ENCODE measurements at regions not wholly inside any gene's neighbourhood (a gene's known extent, or its start where the extent isn't known, plus 50 kb on each side); places are given as distances from the start of the nearest gene placed in this dataset.

DNA sequence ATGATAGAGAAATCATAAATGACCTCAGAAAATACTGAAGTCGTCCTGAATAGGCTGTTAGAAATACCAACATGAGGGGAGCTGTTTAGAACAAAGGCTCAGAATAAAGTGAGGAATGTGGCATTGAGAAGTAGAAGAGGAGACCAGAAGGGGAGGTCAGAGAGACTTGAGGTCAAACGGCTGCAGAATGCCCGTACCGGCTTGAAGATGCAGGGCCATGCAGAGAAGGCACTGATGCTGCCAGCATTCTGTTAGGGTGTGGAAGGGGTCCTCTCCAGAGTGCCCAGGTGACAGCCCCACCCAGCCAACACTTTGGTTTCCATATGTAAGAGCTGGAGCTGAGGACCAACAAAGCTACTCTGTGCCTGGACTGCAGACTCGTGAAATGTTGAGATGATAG, 570.9 kb downstream of the CDH26 start:
- no peak for DNase-seq

GRCh38 chr20:60535211-60535610, 577.0 kb downstream of the CDH26 start:
- no peak for DNase-seq

DNA sequence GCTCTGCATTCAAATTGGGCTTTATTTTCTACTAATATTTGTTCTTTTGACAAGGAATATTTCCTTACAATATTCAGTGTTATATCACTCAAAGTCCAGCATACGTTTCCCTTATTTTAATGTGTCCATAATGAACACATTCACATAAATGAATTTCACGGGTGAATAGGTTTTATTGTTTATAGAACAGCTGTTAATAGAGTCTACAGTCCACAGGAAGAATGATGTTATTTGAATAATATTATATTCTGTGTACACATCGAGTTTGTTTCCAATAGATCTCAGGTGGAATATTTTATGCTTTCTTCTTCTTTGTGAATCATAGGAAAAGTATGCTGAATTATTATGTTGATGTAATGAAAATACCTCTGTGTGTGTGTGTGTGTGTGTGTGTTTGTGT, 582.4 kb downstream of the CDH26 start:
- DNase-seq: peak; percentile 60

- no peak for DNase-seq
Observed at GRCh38 chr20:60541991-60542390, 583.8 kb downstream of the CDH26 start.

GRCh38 chr20:60543598-60543997, 585.4 kb downstream of the CDH26 start:
- no peak for DNase-seq

- DNase-seq: no peak
Observed at GRCh38 chr20:60553095-60553494, 594.9 kb downstream of the CDH26 start.

GRCh38 chr20:60558486-60558885, 600.3 kb downstream of the CDH26 start:
- no peak for DNase-seq

DNA sequence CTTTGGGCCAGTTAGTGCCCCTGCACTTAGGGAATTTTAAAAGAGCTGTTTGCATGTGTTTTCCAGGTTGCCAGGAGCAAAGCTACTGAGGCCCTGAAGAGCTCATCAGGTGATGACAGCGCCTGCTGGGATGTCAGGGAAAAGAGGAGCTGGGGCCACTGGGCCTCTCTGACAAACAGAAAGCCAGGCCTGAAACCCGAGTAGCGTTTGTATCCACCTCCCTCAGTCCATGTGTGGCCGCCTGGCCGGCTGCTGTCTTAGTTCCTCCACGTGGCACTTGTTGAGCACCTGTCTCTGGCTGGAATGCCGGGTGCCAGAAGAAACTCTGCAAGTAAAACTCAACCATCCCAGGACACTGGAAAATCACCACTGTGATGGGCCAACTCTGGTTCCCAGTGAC, 601.2 kb downstream of the CDH26 start:
- peak; percentile 50 for DNase-seq

DNA sequence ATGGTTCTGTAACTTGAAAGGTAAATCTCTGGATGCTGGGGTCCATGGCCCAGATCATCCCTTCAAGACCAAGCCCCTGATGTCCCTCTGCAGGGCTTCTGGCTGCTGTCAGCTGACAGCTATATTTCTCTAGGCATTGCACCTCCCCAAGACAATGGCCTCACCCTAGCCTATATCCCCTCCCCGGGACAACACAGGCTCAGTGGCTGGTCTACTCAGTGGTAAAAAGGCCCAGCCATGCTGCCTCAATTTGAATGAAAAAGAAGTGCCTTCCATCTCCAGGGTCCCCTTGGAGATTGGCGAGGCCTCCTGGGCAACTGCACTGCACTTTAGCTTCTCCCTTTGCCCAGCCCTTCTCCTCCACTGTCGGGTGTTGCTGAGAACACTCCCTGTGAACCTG, 602.8 kb downstream of the CDH26 start:
- DNase-seq: no peak

DNA sequence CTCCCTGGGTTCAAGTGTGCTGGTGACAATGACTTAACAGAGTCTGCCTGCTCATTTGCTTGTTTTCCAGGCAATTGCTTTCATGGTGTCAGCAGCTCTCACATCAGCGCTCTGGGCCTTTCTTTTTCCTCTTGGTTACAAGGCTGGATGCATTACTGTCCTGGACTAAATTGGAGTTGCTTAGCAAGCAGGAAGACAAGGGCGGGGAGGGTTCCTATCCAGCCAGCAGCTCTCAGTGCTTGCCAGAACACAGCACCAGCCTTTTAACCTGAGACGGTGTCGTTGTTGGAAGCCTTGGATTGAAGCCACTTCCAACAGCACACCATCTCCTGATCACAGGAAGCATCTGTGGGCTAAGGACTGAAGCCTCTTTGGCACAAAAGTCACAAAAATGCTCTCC, 606.9 kb downstream of the CDH26 start:
- DNase-seq: no peak

GRCh38 chr20:60565551-60565950, 607.3 kb downstream of the CDH26 start:
- DNase-seq: no peak

DNA sequence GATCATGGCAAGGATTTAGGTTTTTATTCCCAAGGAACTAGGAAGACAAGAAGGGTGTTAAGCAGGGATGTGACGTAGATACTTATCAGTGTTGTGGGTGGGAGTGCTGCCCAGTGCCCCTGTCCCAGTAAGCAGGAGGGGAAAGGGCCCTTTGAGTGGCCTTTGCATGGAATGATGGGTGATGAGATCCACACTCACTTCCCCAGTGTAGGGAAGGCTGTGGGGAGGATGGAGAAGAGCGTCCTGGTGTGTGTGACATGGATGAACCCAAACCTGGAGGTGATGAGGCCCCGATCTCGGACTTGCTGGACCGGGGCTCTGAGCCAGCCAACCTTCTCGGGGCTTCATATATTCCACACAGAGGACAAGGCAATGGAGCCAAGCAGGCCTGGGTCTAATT, 610.9 kb downstream of the CDH26 start:
- no peak for DNase-seq

DNA sequence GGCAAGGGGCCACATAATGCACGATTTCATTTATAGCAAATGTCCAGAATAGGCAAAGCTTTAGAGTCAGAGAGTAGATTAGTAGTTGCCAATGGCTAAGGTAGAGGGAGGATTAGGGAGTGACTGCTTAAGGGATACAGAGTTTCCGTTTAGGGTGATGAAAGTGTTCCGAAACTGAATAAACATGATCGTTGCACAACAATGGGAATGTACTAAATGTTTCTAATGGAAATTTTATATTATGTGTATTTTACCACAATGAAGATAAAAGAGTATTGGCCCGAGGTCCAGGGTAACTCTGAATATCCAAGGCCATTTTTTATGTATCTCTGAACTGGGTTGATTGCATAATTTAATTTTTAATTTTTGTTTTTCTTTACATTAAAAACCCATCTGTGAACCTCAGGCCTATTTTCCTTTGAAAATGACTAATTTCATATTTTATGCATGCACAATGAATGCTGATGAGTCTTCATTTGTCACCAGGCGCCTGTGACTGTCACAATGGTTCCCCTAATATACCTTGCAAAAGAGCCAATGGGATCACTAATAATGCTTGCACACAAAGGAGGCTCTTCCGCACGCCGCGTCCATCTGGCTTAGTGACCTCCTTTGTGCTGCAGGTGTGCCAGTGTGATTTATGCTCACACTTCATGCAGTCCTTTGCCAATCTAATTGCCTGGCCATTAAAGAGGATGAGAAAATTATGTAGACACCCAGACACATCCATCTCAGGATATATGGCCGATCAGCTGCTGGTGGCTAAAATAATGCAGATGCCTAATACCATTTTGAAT, 612.5 kb downstream of the CDH26 start:
- no peak for DNase-seq

GRCh38 chr20:60573003-60573680, 614.9 kb downstream of the CDH26 start:
- DNase-seq: no peak

GRCh38 chr20:60576236-60576635, 618.0 kb downstream of the CDH26 start:
- DNase-seq: no peak

DNA sequence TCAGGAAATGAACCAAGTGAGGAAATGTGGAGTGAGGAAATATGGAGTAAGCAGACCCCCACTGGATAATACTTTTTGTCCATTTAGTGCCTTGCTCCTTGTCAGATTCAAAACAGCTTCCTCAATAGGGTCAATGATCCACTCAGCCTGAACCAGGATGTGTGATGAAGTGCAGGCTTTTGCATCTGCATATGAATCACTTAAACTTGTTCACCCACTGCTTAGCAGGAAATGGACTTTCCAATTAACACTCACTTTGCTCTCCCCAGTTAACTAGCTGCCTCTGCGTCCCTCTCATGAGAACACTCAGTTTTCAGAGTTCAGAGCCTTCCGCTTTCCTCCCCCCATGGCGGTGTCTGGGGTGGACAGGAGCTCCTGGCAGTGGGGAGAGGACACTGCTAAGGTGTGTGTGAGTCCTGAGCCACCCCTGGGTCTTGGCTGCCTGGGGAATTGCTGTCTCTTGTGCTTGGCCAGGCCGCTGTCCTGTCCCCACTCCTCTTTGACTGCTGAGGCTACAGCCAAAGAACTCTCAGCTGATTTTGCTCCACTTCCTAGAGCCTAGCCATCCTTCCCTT, 621.8 kb downstream of the CDH26 start:
- DNase-seq: no peak

GRCh38 chr20:60581606-60582115, 623.4 kb downstream of the CDH26 start:
- no peak for DNase-seq

DNA sequence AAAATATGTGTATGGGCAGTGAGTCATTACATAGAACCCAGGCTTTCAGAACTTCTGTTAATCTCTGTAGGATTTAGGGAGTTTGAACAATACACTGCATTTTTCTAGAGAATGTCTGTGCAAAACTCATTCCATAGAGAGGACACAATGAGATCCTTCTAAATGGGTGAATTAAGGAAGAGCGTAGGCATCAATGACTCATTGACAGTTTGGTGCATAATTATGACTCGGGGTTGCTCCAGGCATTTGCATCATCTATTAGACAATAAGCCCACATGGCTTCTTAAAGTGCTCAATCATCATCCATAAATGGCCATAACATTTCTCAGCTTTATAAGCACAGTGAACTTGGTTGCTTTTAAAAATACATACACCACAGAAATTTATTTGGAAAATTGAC, 625.5 kb downstream of the CDH26 start:
- DNase-seq: no peak

GRCh38 chr20:60584221-60584620, 626.0 kb downstream of the CDH26 start:
- no peak for DNase-seq

DNA sequence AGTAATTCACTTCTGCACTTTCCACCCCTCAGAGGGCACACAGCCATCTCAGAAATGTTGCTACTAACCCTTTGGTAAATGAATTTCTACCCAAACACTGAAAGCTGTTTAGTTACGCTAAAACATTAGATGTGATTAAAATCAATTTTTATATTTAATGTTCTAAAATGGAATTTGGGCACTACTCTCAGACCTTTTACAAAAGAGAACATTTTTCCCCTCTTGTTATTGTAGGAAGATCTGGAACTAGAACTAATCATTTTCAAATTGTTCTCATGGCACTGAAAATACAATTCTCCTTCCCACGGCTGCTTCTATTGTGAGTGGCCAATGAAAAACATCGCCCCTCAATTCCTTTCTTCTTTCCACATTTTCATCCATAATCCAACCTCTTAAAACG, 627.4 kb downstream of the CDH26 start:
- no peak for DNase-seq

DNA sequence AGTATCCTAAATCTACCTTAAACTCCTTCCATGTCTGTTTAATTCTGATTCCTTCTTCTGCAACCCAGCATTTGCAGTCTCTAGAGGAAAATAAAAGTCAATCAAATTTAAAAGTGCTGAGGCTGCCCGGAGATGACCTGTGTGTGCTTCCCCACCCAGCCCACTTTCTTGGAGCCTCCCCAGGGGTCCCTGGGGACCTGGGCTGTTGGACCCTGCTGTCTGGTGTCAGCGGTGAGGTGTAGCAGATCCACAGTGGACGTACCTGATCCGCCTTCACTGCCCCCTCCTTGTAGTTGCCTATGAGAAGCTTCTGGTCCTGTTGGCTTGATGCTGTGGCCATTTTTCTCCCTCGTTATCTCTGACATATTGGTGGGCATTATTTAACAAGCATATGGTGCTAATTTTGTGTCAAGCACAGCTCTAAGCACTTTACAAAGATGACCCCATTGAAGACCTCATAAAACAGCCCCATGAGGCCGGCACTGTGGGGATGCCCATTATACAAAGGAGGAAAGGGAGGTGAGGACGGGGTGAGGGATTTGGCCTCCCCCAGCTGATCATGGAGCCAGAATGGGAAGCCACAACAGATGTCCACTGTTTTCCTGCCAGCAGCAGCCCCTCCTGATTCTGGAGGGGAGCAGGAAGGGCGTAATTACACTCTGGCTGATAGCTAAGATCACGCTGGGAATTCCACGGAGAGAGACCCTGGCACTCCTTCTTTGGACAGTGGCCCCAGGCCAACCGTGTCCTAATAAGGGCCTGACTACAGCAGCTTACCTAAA, 628.2 kb downstream of the CDH26 start:
- DNase-seq: no peak

DNA sequence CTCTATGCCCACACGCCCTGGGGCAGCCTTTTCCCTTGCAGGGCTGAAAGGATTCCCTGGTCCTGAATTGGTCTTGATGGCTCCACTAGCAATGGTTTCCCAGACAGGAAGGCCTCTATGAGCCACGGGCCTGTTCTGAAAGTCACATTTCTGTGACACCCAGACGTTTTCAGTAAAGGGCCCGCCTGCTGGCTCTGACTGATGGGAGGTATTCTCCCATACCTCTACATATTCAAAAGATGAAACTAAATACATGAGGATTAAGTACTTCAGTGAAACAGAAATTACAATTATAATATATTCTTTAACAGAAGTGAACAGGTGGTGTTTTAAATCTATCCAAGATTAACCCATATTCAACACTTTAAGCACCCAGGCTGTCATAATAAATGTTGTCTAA, 629.8 kb downstream of the CDH26 start:
- DNase-seq: no peak

- DNase-seq: peak; percentile 15
Observed at GRCh38 chr20:60589623-60590022, 631.4 kb downstream of the CDH26 start.
